Hindlimb muscle (tissue), 1 donor: ENCODE measurements at regions not wholly inside any gene's neighbourhood (a gene's known extent, or its start where the extent isn't known, plus 50 kb on each side); places are given as distances from the start of the nearest gene placed in this dataset.

Source experiments
- DNase-seq: peaks from one replicate; pipeline ENCODE4 v3.0.0-alpha.2; 2013

- no peak for DNase-seq
Observed at GRCh38 chr12:89092297-89092696, 260.0 kb downstream of the DUSP6 start.

GRCh38 chr12:89091293-89091841, 260.9 kb downstream of the DUSP6 start:
- DNase-seq, result no peak

- DNase-seq, result no peak
Observed at GRCh38 chr12:89089264-89089663, 263.0 kb downstream of the DUSP6 start.

GRCh38 chr12:89087876-89088275, 264.4 kb downstream of the DUSP6 start:
- no peak for DNase-seq

- no peak for DNase-seq
Observed at GRCh38 chr12:89087149-89087825, 265.0 kb downstream of the DUSP6 start.

- DNase-seq, result no peak
Observed at GRCh38 chr12:89085421-89085820, 266.9 kb downstream of the DUSP6 start.

- no peak for DNase-seq
Observed at GRCh38 chr12:89084751-89085150, 267.6 kb downstream of the DUSP6 start.

GRCh38 chr12:89083491-89083890, 268.8 kb downstream of the DUSP6 start:
- DNase-seq, result no peak

- DNase-seq, result no peak
Observed at GRCh38 chr12:89082370-89082753, 269.9 kb downstream of the DUSP6 start.

GRCh38 chr12:89081719-89082369, 270.5 kb downstream of the DUSP6 start:
- no peak for DNase-seq

- DNase-seq, result peak; percentile 51
Observed at GRCh38 chr12:89080793-89081465, 271.4 kb downstream of the DUSP6 start.

- no peak for DNase-seq
Observed at GRCh38 chr12:89075880-89076540, 276.3 kb downstream of the DUSP6 start.

GRCh38 chr12:89073659-89074058, 278.6 kb downstream of the DUSP6 start:
- no peak for DNase-seq

GRCh38 chr12:89073027-89073398, 279.3 kb downstream of the DUSP6 start:
- no peak for DNase-seq

GRCh38 chr12:89072294-89073026, 279.8 kb downstream of the DUSP6 start:
- no peak for DNase-seq

GRCh38 chr12:89070603-89071002, 281.7 kb downstream of the DUSP6 start:
- no peak for DNase-seq

GRCh38 chr12:89069431-89069830, 282.9 kb downstream of the DUSP6 start:
- no peak for DNase-seq

- no peak for DNase-seq
Observed at GRCh38 chr12:89067421-89068187, 284.7 kb downstream of the DUSP6 start.

GRCh38 chr12:89064780-89065179, 287.5 kb downstream of the DUSP6 start:
- DNase-seq, result no peak

GRCh38 chr12:89064151-89064550, 288.1 kb downstream of the DUSP6 start:
- no peak for DNase-seq

GRCh38 chr12:89062996-89063395, 289.3 kb downstream of the DUSP6 start:
- DNase-seq, result no peak
